ENCODE measurements at regions not wholly inside any gene's neighbourhood (a gene's known extent, or its start where the extent isn't known, plus 50 kb on each side); places are given as distances from the start of the nearest gene placed in this dataset.
"Not testable (repeated sequence)": the region's sequence is repeated elsewhere in the genome, so short reads cannot be mapped to it uniquely, and the experiment has no call there.

DNA sequence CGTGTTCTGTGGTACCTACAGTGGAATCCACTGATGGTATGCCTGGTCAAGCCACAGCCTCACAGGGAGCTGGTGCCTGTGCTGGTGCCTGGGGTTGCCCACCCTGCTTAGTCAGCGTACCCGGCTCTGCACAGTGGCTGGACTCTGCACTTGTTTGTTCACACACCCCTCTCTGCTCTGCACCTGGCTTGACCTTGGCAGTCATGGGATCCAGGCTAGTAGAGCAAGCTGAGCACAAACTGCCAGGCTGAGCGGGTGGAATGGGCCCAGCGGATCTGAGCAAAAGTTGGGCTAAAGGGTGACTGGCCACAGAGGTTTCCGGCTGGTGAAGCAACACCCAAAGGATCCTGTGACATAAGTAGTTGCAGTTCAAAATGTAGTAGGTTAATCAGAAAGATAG lies 163.5 kb downstream of the CDH19 start:
- DNase-seq: no peak

GRCh38 chr18:66439670-66440069 lies 164.2 kb downstream of the CDH19 start:
- no peak for DNase-seq

GRCh38 chr18:66438711-66439536 lies 165.0 kb downstream of the CDH19 start:
- DNase-seq: no peak

GRCh38 chr18:66432636-66433035 lies 171.3 kb downstream of the CDH19 start:
- DNase-seq: no peak

- no peak for DNase-seq
These were observed 175.1 kb downstream of the CDH19 start for GRCh38 chr18:66428795-66429194.

GRCh38 chr18:66419400-66419799 lies 184.5 kb downstream of the CDH19 start:
- no peak for DNase-seq

- no peak for DNase-seq
These were observed 193.2 kb downstream of the CDH19 start for GRCh38 chr18:66410692-66411091.

DNA sequence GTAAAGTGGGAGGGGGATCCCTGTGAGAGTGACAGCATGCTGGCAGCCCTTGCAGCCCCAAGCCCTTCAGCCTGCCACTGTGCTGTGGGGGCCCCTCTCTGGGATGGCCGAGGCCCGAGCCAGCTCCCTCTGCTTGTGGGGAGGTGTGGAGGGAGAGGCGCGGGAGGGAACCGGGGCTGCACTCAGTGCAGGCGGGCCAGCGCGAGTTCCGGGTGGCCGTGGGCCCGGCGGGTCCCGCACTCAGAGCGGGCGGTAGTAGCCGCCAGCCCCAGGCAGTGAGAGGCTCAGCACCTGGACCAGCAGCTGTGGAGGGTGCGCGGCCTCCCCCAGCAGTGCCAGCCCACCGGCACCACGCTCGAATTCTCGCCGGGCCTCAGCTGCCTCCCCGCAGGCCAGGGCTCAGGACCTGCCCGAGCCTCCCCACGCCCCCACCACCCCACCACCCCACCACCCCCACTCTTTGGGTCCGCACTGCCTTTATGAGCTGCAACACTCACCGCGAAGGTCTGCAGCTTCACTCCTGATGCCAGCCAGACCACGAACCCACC lies 208.1 kb downstream of the CDH19 start:
- DNase-seq: no peak

- DNase-seq: no peak
These were observed 210.4 kb downstream of the CDH19 start for GRCh38 chr18:66393463-66393862.

GRCh38 chr18:66377291-66377690 lies 226.6 kb downstream of the CDH19 start:
- DNase-seq: no peak

DNA sequence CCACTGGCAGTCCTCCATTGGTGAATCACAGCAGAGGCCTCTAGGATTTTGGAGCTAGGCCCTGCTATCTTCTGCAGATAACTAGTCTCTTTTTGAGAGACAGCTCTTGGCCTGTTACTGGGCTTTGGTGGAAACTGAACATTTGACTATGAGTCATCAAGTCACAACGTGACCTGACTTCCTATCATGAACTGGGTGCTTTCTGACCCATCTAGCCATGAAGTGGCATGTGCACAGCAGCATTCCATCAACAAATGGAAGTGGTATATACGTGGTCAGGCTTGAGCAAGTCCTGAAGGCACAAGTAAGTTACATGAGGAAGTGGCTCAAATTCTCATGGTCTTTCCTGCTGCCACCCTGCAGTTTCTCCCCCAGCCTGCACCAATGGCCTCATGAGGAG lies 228.5 kb downstream of the CDH19 start:
- not testable (repeated sequence) for DNase-seq

DNA sequence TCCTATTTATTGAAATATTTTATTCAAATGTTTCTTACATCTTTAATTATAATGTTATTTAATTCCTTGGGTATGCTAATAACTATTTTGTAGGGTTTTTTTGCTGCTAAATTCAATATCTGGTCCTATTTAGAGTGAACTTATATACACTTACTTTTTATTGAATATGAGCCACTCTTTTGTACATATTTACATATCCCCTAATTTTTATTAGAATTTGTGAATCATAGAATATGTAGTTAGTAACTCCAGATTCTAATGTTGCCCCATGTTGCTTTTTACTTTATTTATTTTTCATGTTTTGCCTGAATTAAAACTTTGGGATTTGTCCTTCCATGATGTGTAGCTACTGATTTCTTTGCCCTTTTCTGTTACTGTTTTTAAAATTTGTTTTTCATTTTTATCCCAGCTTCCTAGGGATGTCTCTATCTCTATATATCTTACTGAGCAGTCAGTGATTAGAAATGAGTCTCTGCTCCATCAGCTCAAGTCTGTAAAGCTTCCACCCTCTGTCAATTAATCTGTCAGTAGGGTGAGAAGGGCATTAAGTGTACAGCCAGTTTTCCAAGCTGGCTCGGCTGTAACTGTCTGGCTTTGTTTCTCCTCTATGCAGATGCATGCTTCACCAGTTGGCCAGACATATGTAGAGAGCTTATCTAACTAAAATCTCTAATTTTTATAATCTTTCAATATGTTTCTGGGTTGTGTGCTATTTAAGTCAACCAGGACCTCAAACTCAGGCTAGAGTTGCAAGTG lies 256.9 kb downstream of the CDH19 start:
- DNase-seq: no peak

DNA sequence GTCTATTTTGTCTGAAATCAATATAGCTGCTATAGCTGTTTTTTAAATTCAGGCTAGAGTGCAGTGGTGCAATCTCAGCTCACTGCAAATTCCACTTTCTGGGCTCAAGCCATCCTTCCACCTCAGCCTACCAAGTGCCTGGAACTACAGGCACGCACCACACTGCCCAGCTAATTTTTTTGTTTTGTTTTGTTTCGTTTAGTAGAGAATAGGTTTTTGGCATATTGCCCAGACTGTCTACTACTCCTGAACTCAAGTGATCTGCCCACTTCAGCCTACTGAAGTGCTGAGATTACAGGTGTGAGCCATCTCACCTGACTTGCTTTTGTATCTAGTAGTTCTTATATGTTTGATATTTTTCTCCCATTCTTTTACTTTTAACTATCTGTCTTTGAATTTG lies 259.7 kb downstream of the CDH19 start:
- no peak for DNase-seq

DNA sequence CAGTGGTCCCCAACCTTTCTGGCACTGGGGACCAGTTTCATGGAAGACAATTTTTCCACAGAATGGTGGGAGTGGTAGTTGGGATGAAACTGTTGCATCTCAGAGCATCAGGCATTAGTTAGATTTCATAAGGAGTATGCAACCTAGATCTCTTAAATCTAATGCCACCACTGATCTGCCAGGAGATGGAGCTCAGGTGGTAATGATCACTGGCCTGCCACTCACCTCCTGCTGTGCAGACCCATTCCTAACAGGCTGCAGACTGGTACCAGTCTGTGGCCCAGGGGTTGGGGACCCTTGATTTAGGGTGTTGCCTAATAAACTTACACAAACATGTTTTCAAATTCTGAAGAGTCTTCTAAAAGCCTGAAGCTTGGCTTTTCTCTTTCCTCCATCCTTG lies 261.3 kb downstream of the CDH19 start:
- no peak for DNase-seq

- no peak for DNase-seq
These were observed 269.4 kb downstream of the CDH19 start for GRCh38 chr18:66334534-66334933.

DNA sequence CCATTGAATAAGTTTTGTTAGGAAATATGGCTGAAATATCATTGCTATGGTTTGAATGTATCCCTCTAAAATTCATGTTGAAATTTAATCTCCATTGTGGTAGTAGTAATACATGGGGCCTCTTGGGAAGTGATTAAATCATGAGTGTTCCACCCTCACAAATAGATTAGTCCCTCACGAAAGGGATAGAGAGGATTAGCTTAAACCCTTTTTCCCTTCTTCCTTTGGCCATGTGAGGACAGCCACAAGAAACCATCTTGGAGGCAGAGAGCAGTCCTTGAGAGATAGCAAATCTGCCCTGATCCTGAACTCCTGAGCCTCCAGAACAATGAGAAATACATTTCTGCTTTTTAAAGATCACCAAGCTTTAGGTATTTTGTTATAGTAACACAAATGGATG lies 274.2 kb downstream of the CDH19 start:
- DNase-seq: no peak

DNA sequence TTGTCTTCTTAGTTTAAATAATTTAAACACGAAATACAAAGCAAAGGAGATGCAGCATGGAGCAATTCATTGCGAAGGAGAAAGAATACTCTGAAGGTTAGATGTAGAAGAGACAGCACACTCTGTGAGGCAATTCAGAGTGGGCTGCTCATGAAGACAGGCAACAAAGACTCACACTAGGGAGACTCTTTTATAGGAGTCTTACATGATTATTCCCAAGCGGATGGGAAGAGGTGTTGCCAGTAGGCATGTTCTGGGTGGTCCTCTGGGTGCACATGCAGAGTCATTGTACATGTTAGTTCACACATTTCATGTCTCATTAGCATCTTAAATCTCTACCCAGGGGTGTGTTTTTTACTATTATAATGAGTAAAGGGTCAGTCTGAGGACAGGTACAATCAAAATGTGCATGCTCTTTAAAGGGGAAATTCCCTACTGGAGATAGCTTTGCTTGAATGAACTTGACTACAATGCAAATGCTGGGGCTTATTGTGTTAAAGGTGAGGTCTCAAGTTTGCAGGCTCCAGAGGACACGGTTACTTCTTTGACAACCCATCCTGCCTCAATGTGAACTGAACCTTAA lies 275.5 kb downstream of the CDH19 start:
- DNase-seq: no peak

GRCh38 chr18:66325251-66325650 lies 278.6 kb downstream of the CDH19 start:
- DNase-seq: no peak

GRCh38 chr18:66324616-66325015 lies 279.3 kb downstream of the CDH19 start:
- DNase-seq: no peak

- no peak for DNase-seq
These were observed 286.4 kb downstream of the CDH19 start for GRCh38 chr18:66317243-66318090.

DNA sequence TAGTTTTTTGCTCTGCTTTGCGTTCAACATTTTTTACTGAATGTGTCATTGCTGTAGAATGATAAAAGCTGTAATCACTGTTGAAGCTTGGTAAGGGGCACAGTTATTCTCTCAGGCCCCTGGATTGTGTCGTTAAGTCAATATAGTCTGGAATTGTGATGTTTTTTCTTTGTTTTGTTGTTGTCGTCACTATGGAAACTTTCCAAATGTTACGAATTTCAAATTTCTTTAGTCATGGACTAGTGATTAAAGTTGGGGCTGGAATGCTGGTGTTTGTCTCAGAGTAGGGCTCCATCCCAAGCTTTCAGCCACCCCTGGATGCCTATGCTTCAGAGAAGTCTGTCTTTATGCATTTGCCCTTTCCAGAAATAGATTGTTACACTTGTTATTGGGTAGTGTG lies 287.2 kb downstream of the CDH19 start:
- no peak for DNase-seq

- DNase-seq: no peak
These were observed 303.7 kb downstream of the CDH19 start for GRCh38 chr18:66300141-66300540.

GRCh38 chr18:66280470-66280869 lies 323.4 kb downstream of the CDH19 start:
- DNase-seq: no peak
